Midbrain (tissue), 1 donor: ENCODE measurements at regions not wholly inside any gene's neighbourhood (a gene's known extent, or its start where the extent isn't known, plus 50 kb on each side); places are given as distances from the start of the nearest gene placed in this dataset.

Source experiments
- DNase-seq: peaks from one replicate; lab custom pipeline; 2025; lab: John Stamatoyannopoulos, UW

GRCh38 chr3:181076558-181076957, 87.0 kb upstream of the DNAJC19 start:
- no peak for DNase-seq

- no peak for DNase-seq
These were observed 85.6 kb upstream of the DNAJC19 start for GRCh38 chr3:181075098-181075497.

- no peak for DNase-seq
These were observed 76.9 kb upstream of the DNAJC19 start for GRCh38 chr3:181066143-181067087.

- no peak for DNase-seq
These were observed 66.7 kb upstream of the DNAJC19 start for GRCh38 chr3:181056136-181056732.

GRCh38 chr3:181054538-181054937, 65.0 kb upstream of the DNAJC19 start:
- DNase-seq = no peak

- DNase-seq = no peak
These were observed 62.7 kb upstream of the DNAJC19 start for GRCh38 chr3:181052256-181052655.

GRCh38 chr3:181050738-181051137, 61.2 kb upstream of the DNAJC19 start:
- DNase-seq = no peak

- DNase-seq = no peak
These were observed 50.5 kb upstream of the DNAJC19 start for GRCh38 chr3:181040030-181040429.
